ENCODE measurements at regions not wholly inside any gene's neighbourhood (a gene's known extent, or its start where the extent isn't known, plus 50 kb on each side); places are given as distances from the start of the nearest gene placed in this dataset.
"Not testable (repeated sequence)": the region's sequence is repeated elsewhere in the genome, so short reads cannot be mapped to it uniquely, and the experiment has no call there.

- DNase-seq = no peak
These were observed 460.8 kb downstream of the DMAC1 start for GRCh38 chr9:7338586-7339281.

GRCh38 chr9:7336356-7337065 is 463.1 kb downstream of the DMAC1 start:
- DNase-seq = no peak

GRCh38 chr9:7333719-7334118 is 465.9 kb downstream of the DMAC1 start:
- DNase-seq = no peak

GRCh38 chr9:7332780-7333179 is 466.8 kb downstream of the DMAC1 start:
- DNase-seq = no peak

GRCh38 chr9:7328453-7328852 is 471.1 kb downstream of the DMAC1 start:
- no peak for DNase-seq

- DNase-seq = no peak
These were observed 473.6 kb downstream of the DMAC1 start for GRCh38 chr9:7325995-7326394.

GRCh38 chr9:7324152-7324598 is 475.4 kb downstream of the DMAC1 start:
- no peak for DNase-seq

GRCh38 chr9:7320841-7321240 is 478.7 kb downstream of the DMAC1 start:
- DNase-seq = no peak

- no peak for DNase-seq
These were observed 479.4 kb downstream of the DMAC1 start for GRCh38 chr9:7320139-7320538.

- DNase-seq = no peak
These were observed 480.7 kb downstream of the DMAC1 start for GRCh38 chr9:7318920-7319319.

- DNase-seq = no peak
These were observed 482.6 kb downstream of the DMAC1 start for GRCh38 chr9:7316967-7317366.

GRCh38 chr9:7316166-7316795 is 483.3 kb downstream of the DMAC1 start:
- DNase-seq = no peak

- DNase-seq = no peak
These were observed 483.8 kb downstream of the DMAC1 start for GRCh38 chr9:7315746-7316145.

- no peak for DNase-seq
These were observed 484.5 kb downstream of the DMAC1 start for GRCh38 chr9:7315116-7315515.

- no peak for DNase-seq
These were observed 486.2 kb downstream of the DMAC1 start for GRCh38 chr9:7313389-7313788.

GRCh38 chr9:7309051-7309450 is 490.5 kb downstream of the DMAC1 start:
- DNase-seq = not testable (repeated sequence)

- DNase-seq = no peak
These were observed 493.9 kb downstream of the DMAC1 start for GRCh38 chr9:7305677-7306076.

GRCh38 chr9:7304627-7304995 is 495.0 kb downstream of the DMAC1 start:
- DNase-seq = no peak

- DNase-seq = no peak
These were observed 495.5 kb downstream of the DMAC1 start for GRCh38 chr9:7303907-7304626.

GRCh38 chr9:7300484-7300883 is 499.1 kb downstream of the DMAC1 start:
- DNase-seq = no peak

- DNase-seq = no peak
These were observed 501.5 kb downstream of the DMAC1 start for GRCh38 chr9:7298123-7298522.

GRCh38 chr9:7297521-7297920 is 502.1 kb downstream of the DMAC1 start:
- DNase-seq = no peak

- DNase-seq = no peak
These were observed 506.5 kb downstream of the DMAC1 start for GRCh38 chr9:7293091-7293490.

GRCh38 chr9:7289773-7290172 is 509.8 kb downstream of the DMAC1 start:
- no peak for DNase-seq

Measured in NCI-H1694 treated with DMSO at 0.1 percent for 48 hours (cell line).